ENCODE measurements at regions not wholly inside any gene's neighbourhood (a gene's known extent, or its start where the extent isn't known, plus 50 kb on each side); places are given as distances from the start of the nearest gene placed in this dataset.

DNA sequence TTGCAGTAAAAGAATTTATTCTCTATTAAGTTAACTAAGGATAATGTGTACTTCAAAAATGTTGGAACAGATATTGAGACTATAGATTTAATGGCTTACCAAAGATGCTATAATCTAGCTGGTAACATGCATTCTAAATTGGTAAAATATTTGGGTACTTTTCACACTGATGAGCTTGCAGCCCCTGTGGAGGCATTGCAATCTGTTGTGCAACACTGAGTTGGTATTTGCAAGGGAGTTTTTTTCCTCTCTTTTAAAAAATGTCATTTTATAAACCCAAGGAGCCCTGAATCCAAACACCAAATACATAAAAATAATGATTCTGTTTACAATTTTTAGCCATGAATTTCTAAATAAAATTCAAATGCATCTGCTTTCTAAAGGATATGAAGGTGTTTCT is 944.8 kb downstream of the DTWD2 start:
- TF ChIP-seq, protein P1, sequence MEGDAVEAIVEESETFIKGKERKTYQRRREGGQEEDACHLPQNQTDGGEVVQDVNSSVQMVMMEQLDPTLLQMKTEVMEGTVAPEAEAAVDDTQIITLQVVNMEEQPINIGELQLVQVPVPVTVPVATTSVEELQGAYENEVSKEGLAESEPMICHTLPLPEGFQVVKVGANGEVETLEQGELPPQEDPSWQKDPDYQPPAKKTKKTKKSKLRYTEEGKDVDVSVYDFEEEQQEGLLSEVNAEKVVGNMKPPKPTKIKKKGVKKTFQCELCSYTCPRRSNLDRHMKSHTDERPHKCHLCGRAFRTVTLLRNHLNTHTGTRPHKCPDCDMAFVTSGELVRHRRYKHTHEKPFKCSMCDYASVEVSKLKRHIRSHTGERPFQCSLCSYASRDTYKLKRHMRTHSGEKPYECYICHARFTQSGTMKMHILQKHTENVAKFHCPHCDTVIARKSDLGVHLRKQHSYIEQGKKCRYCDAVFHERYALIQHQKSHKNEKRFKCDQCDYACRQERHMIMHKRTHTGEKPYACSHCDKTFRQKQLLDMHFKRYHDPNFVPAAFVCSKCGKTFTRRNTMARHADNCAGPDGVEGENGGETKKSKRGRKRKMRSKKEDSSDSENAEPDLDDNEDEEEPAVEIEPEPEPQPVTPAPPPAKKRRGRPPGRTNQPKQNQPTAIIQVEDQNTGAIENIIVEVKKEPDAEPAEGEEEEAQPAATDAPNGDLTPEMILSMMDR (IDR thresholded peaks at IDR 0.05) = no peak
- no peak for TF ChIP-seq POLR2A (IDR thresholded peaks at IDR 0.05)
